GM12891 (cell line): ENCODE measurements at regions not wholly inside any gene's neighbourhood (a gene's known extent, or its start where the extent isn't known, plus 50 kb on each side); places are given as distances from the start of the nearest gene placed in this dataset.
"Not testable (repeated sequence)": the region's sequence is repeated elsewhere in the genome, so short reads cannot be mapped to it uniquely, and the experiment has no call there.

Experiments used
- POU2F2 ChIP-seq: IDR thresholded peaks from 2 replicates; pipeline ENCODE4 v1.6.1; 2011; ENCODE audit warnings: low read depth, mild to moderate bottlenecking, control low read depth, low read length, moderate library complexity
- SPI1 ChIP-seq: IDR thresholded peaks from 2 replicates; pipeline ENCODE4 v1.6.1; 2011; ENCODE audit warnings: low read depth, low read length, control low read depth

DNA sequence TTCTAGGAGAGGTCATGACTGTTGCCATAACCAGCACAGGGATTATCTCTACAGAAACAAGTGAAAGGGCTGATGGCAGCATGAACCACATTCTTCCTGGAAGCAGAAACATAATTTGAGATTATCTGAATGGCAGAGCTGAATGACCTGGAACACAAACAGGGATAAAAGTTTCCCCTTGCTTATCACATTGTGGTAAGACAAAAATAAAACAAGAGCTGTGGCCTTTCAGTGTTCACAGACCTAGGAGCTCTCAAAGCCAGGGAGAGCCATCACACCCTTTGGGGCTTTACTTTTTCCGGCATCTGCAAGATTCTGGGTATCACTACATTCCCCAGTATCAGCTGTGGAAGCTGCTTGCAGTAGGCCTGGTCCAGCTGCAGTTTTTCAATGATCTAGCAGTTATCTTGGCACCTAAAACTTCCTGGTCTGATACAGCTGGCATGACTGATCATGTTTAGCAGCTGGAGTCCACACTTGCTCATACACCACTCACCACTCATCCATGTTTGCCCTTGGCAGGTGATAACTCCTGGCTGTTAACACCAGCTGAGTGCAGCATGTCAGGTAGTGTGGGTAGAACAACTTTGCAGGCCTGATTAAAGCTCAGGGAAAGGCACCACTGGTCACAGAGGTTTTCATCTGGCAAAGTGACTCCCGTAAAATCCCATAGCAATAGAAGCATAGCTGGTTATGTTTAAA lies 163.5 kb downstream of the CDY2A start:
- TF ChIP-seq SPI1, POU2F2: not testable (repeated sequence)
